ENCODE measurements at regions not wholly inside any gene's neighbourhood (a gene's known extent, or its start where the extent isn't known, plus 50 kb on each side); places are given as distances from the start of the nearest gene placed in this dataset.
A peak's percentile ranks its signal among the peaks of the same experiment; 100 is the strongest.
"Not testable (repeated sequence)": the region's sequence is repeated elsewhere in the genome, so short reads cannot be mapped to it uniquely, and the experiment has no call there.

DNA sequence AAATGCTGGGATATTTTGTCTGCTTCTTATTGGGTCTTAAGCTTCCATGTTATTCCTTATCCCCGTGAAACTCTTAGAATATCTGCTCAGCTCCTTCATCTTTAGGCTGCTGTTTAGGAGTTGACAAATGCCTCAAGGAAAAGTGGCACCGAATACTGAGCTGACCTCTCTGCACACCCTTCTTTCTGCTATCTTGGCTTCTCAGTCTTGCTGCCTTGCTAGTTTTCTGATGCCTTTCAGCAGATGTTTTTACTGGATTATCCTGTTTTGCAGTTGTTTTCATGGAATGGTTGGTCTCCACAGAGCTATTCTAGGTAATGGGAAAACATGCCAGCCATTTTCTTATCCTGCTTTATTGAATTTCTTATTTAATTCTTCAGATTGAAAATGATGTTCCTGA lies 86.3 kb downstream of the GYPE start:
- DNase-seq, result no peak
- in situ Hi-C loops (cut with MboI; ENCODE audit: low pct_unique_long_range_greater_than_20kb, low sequenced_read_pairs), result no loop called here

GRCh38 chr4:143817866-143818265 lies 87.5 kb downstream of the GYPE start:
- in situ Hi-C loops (cut with MboI; ENCODE audit: low pct_unique_long_range_greater_than_20kb, low sequenced_read_pairs); DNase-seq: not testable (repeated sequence)

DNA sequence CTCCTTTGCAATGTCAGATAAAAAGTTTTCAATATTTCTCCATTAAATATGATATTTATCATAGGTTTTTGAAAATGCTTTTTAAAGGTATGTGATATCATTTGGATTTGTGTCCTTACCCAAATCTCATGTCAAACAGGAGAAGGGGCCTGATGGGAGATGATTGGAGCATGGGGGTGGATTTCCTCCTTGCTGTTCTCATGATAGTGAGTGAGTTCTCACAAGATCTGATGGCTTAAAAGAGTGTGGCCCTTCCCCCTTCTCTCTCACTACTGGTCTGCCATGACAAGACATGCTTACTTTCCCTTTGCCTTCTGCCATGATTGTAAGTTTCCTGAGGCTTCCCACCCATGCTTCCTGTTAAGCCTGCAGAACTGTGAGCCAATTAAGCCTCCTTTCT lies 90.0 kb downstream of the GYPE start:
- in situ Hi-C loops (cut with MboI; ENCODE audit: low pct_unique_long_range_greater_than_20kb, low sequenced_read_pairs), result not testable (repeated sequence)

DNA sequence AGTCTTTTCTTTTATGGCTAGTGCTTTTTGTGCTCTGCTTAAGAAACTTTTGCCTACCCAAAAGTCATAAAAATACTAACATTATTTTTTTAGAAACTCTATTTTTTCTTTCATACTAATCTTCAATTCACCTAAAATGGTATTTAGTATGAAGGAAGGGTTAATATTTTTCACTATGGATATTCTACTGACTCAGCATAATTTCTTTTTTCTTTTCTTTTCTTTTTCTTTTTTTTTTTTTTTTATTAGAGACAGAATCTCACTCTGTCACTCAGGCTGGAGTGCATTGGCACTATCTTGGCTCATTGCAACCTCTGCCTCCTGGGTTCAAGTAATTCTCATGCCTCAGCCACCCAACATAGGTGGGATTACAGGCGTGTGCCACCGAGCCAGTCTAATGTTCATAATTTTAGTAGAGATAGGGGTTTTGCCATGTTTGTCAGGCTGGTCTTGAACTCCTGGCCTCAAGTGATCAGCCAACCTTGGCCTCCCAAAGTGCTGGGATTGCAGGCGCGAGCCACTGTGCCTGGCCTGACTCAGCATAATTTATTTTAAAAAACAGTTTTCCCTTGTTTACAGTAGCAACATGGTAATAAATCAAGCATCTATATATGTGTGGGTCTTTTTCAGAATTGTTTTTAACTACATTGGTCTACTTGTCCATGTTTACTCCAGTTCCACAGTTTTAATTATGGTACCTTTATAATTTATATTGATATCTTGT lies 91.8 kb downstream of the GYPE start:
- in situ Hi-C loops (cut with MboI; ENCODE audit: low pct_unique_long_range_greater_than_20kb, low sequenced_read_pairs); DNase-seq: not testable (repeated sequence)

More for the DNA sequence above, 90.0 kb downstream of the GYPE start:
- not testable (repeated sequence) for DNase-seq

GRCh38 chr4:143791693-143792092 lies 91.2 kb upstream of the FREM3 start:
- in situ Hi-C loops (cut with MboI; ENCODE audit: low pct_unique_long_range_greater_than_20kb, low sequenced_read_pairs); DNase-seq: not testable (repeated sequence)

- DNase-seq; in situ Hi-C loops (cut with MboI; ENCODE audit: low pct_unique_long_range_greater_than_20kb, low sequenced_read_pairs): not testable (repeated sequence)
Measured at GRCh38 chr4:143790425-143790824, 90.0 kb upstream of the FREM3 start.

- DNase-seq; in situ Hi-C loops (cut with MboI; ENCODE audit: low pct_unique_long_range_greater_than_20kb, low sequenced_read_pairs): not testable (repeated sequence)
Measured at GRCh38 chr4:143789618-143790017, 89.1 kb upstream of the FREM3 start.

DNA sequence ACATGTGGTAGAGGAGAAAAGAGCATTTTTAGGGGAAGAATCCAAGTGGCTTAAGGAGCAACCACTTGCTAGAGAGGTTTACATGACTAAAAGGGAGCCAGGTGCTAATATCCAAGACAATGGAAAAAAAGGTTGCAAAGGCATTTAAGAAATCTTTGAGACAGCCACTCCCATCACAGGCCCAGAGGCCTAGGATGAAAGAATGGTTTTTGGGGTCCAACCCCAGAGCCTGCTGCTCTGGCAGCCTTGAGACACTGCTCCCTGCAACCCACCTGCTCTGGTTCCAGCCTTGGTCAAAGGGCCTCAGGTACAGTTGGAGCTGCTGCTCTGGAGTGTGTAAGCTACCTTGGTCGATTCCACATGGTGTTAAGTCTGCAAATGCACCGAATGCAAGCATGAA lies 84.1 kb upstream of the FREM3 start:
- no peak for DNase-seq
- in situ Hi-C loops (cut with MboI; ENCODE audit: low pct_unique_long_range_greater_than_20kb, low sequenced_read_pairs), result no loop called here

GRCh38 chr4:143782521-143782920 lies 82.0 kb upstream of the FREM3 start:
- in situ Hi-C loops (cut with MboI; ENCODE audit: low pct_unique_long_range_greater_than_20kb, low sequenced_read_pairs), result no loop called here
- no peak for DNase-seq

GRCh38 chr4:143773998-143774895 lies 73.8 kb upstream of the FREM3 start:
- in situ Hi-C loops (cut with MboI; ENCODE audit: low pct_unique_long_range_greater_than_20kb, low sequenced_read_pairs), result no loop called here
- peak; percentile 74 for DNase-seq

GRCh38 chr4:143771269-143771668 lies 70.8 kb upstream of the FREM3 start:
- in situ Hi-C loops (cut with MboI; ENCODE audit: low pct_unique_long_range_greater_than_20kb, low sequenced_read_pairs), result no loop called here
- no peak for DNase-seq

GRCh38 chr4:143768007-143768591 lies 67.6 kb upstream of the FREM3 start:
- DNase-seq, result no peak
- in situ Hi-C loops (cut with MboI; ENCODE audit: low pct_unique_long_range_greater_than_20kb, low sequenced_read_pairs), result no loop called here

DNA sequence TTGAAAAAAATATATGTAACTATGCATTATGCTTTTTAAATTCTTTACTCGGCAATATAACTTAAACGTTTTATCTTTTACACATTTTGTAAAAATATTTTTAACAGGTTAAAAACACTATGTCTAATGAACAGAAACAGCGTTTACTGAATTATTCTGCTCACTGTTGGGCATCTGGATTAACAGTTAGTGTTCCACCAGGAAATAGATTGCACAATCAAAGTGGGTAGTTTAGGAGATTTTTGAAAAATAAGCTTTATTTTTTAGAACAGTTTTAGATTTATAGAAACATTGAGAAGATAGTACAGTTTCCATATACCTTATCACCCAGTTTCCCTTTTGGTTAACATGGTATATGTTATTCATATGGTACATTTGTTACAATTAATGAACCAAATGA lies 63.1 kb upstream of the FREM3 start:
- in situ Hi-C loops (cut with MboI; ENCODE audit: low pct_unique_long_range_greater_than_20kb, low sequenced_read_pairs), result no loop called here
- no peak for DNase-seq

DNA sequence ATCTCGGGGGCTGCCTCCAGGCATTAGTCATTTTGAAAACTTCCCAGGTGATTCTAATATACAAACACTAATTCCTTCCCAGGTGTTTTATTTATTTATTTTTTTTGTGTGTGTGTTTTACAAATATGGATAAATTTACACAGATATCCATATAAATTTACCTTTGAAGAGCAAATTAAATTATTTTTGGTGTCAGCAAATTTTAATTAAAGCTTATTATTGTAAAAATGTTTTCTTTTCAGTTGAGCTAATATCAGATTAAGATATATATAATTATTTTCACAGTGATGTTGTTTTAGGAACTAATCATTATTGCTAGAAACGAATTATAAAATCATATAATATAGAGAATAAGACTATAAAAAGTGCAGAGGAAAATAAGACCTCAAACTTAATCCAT lies 62.0 kb upstream of the FREM3 start:
- no peak for DNase-seq
- in situ Hi-C loops (cut with MboI; ENCODE audit: low pct_unique_long_range_greater_than_20kb, low sequenced_read_pairs), result no loop called here

Measured in KBM-7 (cell line).